K562 (cell line): ENCODE measurements at regions not wholly inside any gene's neighbourhood (a gene's known extent, or its start where the extent isn't known, plus 50 kb on each side); places are given as distances from the start of the nearest gene placed in this dataset.

Source experiments
- ATAC-seq: fragments of 200-7000 bp; cut with Tn5 transposase; 3 replicates; pipeline ENCODE4 v1.9.1; 2020; ENCODE audit warnings: moderate library complexity
- BruUV-seq: library from RNA; stranded (reverse); fragments of 400-500 nt; replicated peaks from 2 replicates; lab custom pipeline; 2021; lab: Mats Ljungman, UMichigan
- CTCF ChIA-PET: fragments of 300-600 bp; formaldehyde crosslinking; extraction: SDS; loops from one replicate; lab custom pipeline; 2021; ENCODE audit warnings: low intra/inter-chr PET ratio; lab: Yijun Ruan, JAX
- POLR2A ChIA-PET: fragments of 300-600, 350-650 bp; sonication (Branson Sonifier 250); formaldehyde crosslinking; extraction: SDS; loops from one replicate; lab custom pipeline; 2021; ENCODE audit warnings: antibody characterized with exemption, inconsistent platforms; lab: Yijun Ruan, JAX
- DNase-seq, 4 experiments: peaks; one replicate each; pipeline versions ENCODE4 v3.0.0 to v3.0.0-alpha.2; 2011 to 2018; ENCODE audit warnings: low spot score in 3 of 4, mixed read lengths in 3 of 4; ENCODE audit errors: extremely low read depth in 1 of 4
- FAIRE-seq: peaks from 2 replicates; lab custom pipeline; 2011; peaks lifted over from hg19 to GRCh38; lab: Jason Lieb, UNC
- H2AFZ ChIP-seq: 2 replicates; pipeline ENCODE4 v1.6.0; 2011; ENCODE audit warnings: low read depth, low read length, control low read depth, inconsistent platforms
- H3K27ac ChIP-seq: fragments of 200-600 bp; 3 replicates; pipeline ENCODE4 v1.8.0; 2011; ENCODE audit warnings: low read depth, mild to moderate bottlenecking, control low read depth, inconsistent platforms, low read length, moderate library complexity, mixed read lengths; ENCODE audit errors: extremely low read depth
- H3K27me3 ChIP-seq, 2 experiments: fragments of 300-600 bp in 1 of 2; 2 replicates in 1 of 2; 3 replicates in 1 of 2; pipeline versions ENCODE4 v1.6.0 to v1.8.0; 2011; ENCODE audit warnings: inconsistent platforms in 2 of 2, low read length in 2 of 2, mild to moderate bottlenecking in 1 of 2, mixed read lengths in 1 of 2, moderate library complexity in 1 of 2; ENCODE audit not compliant: control insufficient read depth in 2 of 2, insufficient read depth in 2 of 2
- H3K36me3 ChIP-seq: fragments of 300-600 bp; 3 replicates; pipeline ENCODE4 v1.8.0; 2011; ENCODE audit warnings: mild to moderate bottlenecking, low read length, inconsistent platforms; ENCODE audit not compliant: control insufficient read depth, insufficient read depth
- H3K4me1 ChIP-seq, 2 experiments: fragments of 200-600 bp in 1 of 2; replicated peaks in 1 of 2; 2 replicates in 1 of 2; 3 replicates in 1 of 2; pipeline versions ENCODE4 v1.5.1 to v1.8.0; 2011; ENCODE audit warnings: inconsistent platforms in 2 of 2, low read length in 2 of 2, mild to moderate bottlenecking in 1 of 2, mixed read lengths in 1 of 2, moderate library complexity in 1 of 2; ENCODE audit not compliant: control insufficient read depth in 2 of 2, insufficient read depth in 2 of 2
- H3K4me2 ChIP-seq: 2 replicates; pipeline ENCODE4 v1.6.1; 2011; ENCODE audit warnings: low read length, control low read depth, inconsistent platforms, mixed read lengths; ENCODE audit not compliant: insufficient read depth
- H3K4me3 ChIP-seq: fragments of 200-600 bp; sonication (generic), shearing (Covaris generic); 2 replicates; pipeline ENCODE4 v1.5.1; 2016; ENCODE audit warnings: control low read depth, inconsistent platforms
- H3K79me2 ChIP-seq: fragments of 200-600 bp; 3 replicates; pipeline ENCODE4 v1.8.0; 2011; ENCODE audit warnings: low read length, inconsistent platforms; ENCODE audit not compliant: control insufficient read depth, insufficient read depth
- H3K9ac ChIP-seq, 2 experiments: 2 replicates each; pipeline versions ENCODE4 v1.6.0 to v1.6.1; 2011; ENCODE audit warnings: low read depth in 2 of 2, low read length in 2 of 2, control low read depth in 1 of 2, inconsistent platforms in 1 of 2, mild to moderate bottlenecking in 1 of 2, mixed read lengths in 1 of 2; ENCODE audit not compliant: insufficient read depth in 1 of 2
- H3K9me1 ChIP-seq: one replicate; pipeline ENCODE4 v1.6.0; 2011; ENCODE audit warnings: inconsistent platforms, mild to moderate bottlenecking, low read length, moderate library complexity; ENCODE audit not compliant: control insufficient read depth, insufficient read depth
- H3K9me3 ChIP-seq: replicated peaks from 2 replicates; pipeline ENCODE4 v1.5.1; 2011; ENCODE audit warnings: low read depth, low read length, inconsistent platforms; ENCODE audit not compliant: control insufficient read depth, insufficient read depth
- H4K20me1 ChIP-seq: replicated peaks from 2 replicates; pipeline ENCODE4 v1.6.1; 2011; ENCODE audit warnings: low read length, inconsistent platforms, mixed read lengths; ENCODE audit not compliant: control insufficient read depth, insufficient read depth
- ATF1 ChIP-seq, 2 experiments: fragments of 450-650 bp in 1 of 2; IDR thresholded peaks; 2 replicates each; pipeline ENCODE4 v1.6.1; 2016; ENCODE audit warnings: missing compliant biosample characterization in 1 of 2, missing genetic modification characterization in 1 of 2
- ERF ChIP-seq: fragments of 450-650 bp; formaldehyde crosslinking; IDR thresholded peaks from 2 replicates; pipeline ENCODE4 v1.4.0; 2020; ENCODE audit warnings: mild to moderate bottlenecking, mixed read lengths
- NR2C1 ChIP-seq, 2 experiments: fragments of 450-650 bp; IDR thresholded peaks; 2 replicates each; pipeline ENCODE4 v1.6.1; 2017; ENCODE audit warnings: mild to moderate bottlenecking in 2 of 2, antibody characterized with exemption in 1 of 2, inconsistent platforms in 1 of 2, missing compliant biosample characterization in 1 of 2, missing genetic modification characterization in 1 of 2
- RCOR1 ChIP-seq, 2 experiments: IDR thresholded peaks; 2 replicates each; pipeline ENCODE4 v1.6.1; 2012; ENCODE audit warnings: low read depth in 2 of 2, low read length in 2 of 2, borderline replicate concordance in 1 of 2, improper control_type of control experiment in 1 of 2
- RFX5 ChIP-seq: IDR thresholded peaks from 2 replicates; pipeline ENCODE4 v1.6.1; 2011; ENCODE audit warnings: low read depth, mild to moderate bottlenecking, improper control_type of control experiment, low read length
- SIN3B ChIP-seq: fragments of 450-650 bp; IDR thresholded peaks from 2 replicates; pipeline ENCODE4 v1.6.1; 2017; ENCODE audit warnings: low read depth, mild to moderate bottlenecking, moderate library complexity
- SNRNP70 ChIP-seq: fragments of 200-400 bp; formaldehyde crosslinking; optimal IDR thresholded peaks from 2 replicates; pipeline ENCODE3; 2017; ENCODE audit warnings: low read depth, low read length
- TAF9B ChIP-seq: fragments of 450-650 bp; IDR thresholded peaks from 2 replicates; pipeline ENCODE4 v1.6.1; 2018; ENCODE audit warnings: mild to moderate bottlenecking; ENCODE audit not compliant: partially characterized antibody
- ZNF143 ChIP-seq: sonication (generic); formaldehyde crosslinking; IDR thresholded peaks from 2 replicates; pipeline ENCODE4 v1.9.0; 2022; ENCODE audit warnings: mild to moderate bottlenecking, missing genetic modification reagents
- WGBS: fragments of 100-300 bp; shearing (Covaris generic); methylation state at CpG from one replicate; pipeline ENCODE4 v1.1.6; 2016; ENCODE audit warnings: low coverage, mixed read lengths; ENCODE audit not compliant: insufficient coverage; ENCODE audit errors: missing lambda C conversion rate; 5-methylcytosine and 5-hydroxymethylcytosine counted together
- in situ Hi-C: fragments of 300-500 bp; cut with MboI; formaldehyde crosslinking; loops from 4 replicates; pipeline ENCODE4 v1.15.0; 2018; ENCODE audit warnings: inconsistent platforms, mixed read lengths
- intact Hi-C: fragments of 100-400 bp; cut with micrococcal nuclease; formaldehyde crosslinking; loops from 2 replicates; pipeline ENCODE4 v1.14.2; 2022
- TF ChIP-seq, protein P1 (sequence below): fragments of 200-400 bp; formaldehyde crosslinking; IDR thresholded peaks from 2 replicates; pipeline ENCODE4 v1.6.1; 2017; ENCODE audit warnings: mild to moderate bottlenecking, low read depth, low read length, moderate library complexity
- TF ChIP-seq, protein P2 (sequence below): sonication (generic); formaldehyde crosslinking; IDR thresholded peaks from 2 replicates; pipeline ENCODE4 v1.8.1; 2023; ENCODE audit warnings: mild to moderate bottlenecking, missing genetic modification reagents, moderate library complexity
- TF ChIP-seq, protein P3 (sequence below): IDR thresholded peaks from 2 replicates; pipeline ENCODE4 v1.6.1; 2016; ENCODE audit warnings: missing genetic modification characterization, missing compliant biosample characterization

DNA sequence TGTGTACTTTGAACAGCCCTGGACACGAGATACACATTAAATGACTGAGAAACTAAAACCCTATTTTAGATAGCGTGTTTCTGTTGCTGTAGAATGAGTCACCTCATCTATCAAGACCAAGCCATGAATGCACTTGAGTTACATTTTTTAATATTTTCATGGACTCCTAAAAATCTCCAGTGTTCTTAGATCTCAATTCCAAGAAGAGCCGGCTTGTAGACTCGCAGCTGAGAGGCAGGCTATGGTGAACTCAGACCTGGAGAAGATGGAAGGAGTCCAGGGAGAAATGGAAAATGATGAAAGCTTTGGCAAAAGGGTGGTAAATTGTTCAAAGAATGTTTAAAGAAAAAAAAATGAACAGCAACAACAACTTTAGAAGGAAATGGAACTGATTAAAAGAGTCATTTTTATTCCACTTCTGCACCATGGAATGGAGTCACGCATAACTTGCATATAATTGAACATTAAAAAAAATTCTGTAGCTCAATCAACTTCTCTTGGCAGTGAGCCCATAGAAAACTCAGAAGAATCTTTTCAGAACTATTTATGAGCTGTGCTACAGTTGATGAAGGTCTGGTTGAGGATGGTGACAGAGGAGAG, 129.8 kb downstream of the MXRA5 start:
- POLR2A ChIA-PET = no interaction called here
- CTCF ChIA-PET = no interaction called here

DNA sequence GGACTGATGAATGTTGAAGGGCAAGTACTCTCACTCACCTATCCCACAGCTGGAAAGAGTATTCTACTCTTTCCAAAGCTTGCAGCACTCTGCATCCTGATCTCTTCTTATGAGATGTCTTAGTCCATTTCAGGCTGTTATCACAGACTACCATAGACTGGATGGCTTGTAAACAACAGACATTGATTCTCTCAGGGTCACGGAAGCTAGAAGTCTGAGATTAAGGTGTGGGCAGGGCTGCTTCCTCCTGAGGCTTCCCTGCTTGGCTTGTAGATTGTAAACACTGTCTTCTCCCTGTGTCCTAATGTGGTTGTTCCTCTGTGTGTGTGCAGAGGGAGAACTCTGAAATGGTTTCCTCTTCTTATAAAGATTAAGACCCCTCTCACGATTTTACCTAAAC, 131.2 kb downstream of the MXRA5 start:
- in situ Hi-C loops = no loop called here
- CTCF ChIA-PET = no interaction called here
- H3K4me2 ChIP-seq = no peak overlapping the region
- no peak overlapping the region for H3K4me3 ChIP-seq
- H3K79me2 ChIP-seq = no peaks in the 10 kb centered on the region
- H3K27me3 ChIP-seq = no peaks in the 10 kb centered on the region
- no peaks in the 10 kb centered on the region for H3K36me3 ChIP-seq
- H3K27ac ChIP-seq = no peak overlapping the region
- H3K9me3 ChIP-seq = no peaks in the 10 kb centered on the region
- 0% methylated on average over 2 of the region's 2 CpGs for whole genome bisulfite sequencing
- no peak for FAIRE-seq
- no peak overlapping the region for H2AFZ ChIP-seq
- no peak for ATAC-seq
- TF ChIP-seq SIN3B = no peak
- TF ChIP-seq ZNF143 (CRISPR knock-in tag) = no peak
- TF ChIP-seq RCOR1 (IDR thresholded peaks at IDR 0.05; ENCODE audit: borderline replicate concordance in 1 of 2, low read depth in 2 of 2, low read length in 2 of 2) = peak in 1 of 2 experiments; percentile 71; a peak in 2 of 4 replicates
- no peak for TF ChIP-seq ERF (CRISPR knock-in tag)
- TF ChIP-seq SNRNP70 = no peak
- TF ChIP-seq, protein P1, sequence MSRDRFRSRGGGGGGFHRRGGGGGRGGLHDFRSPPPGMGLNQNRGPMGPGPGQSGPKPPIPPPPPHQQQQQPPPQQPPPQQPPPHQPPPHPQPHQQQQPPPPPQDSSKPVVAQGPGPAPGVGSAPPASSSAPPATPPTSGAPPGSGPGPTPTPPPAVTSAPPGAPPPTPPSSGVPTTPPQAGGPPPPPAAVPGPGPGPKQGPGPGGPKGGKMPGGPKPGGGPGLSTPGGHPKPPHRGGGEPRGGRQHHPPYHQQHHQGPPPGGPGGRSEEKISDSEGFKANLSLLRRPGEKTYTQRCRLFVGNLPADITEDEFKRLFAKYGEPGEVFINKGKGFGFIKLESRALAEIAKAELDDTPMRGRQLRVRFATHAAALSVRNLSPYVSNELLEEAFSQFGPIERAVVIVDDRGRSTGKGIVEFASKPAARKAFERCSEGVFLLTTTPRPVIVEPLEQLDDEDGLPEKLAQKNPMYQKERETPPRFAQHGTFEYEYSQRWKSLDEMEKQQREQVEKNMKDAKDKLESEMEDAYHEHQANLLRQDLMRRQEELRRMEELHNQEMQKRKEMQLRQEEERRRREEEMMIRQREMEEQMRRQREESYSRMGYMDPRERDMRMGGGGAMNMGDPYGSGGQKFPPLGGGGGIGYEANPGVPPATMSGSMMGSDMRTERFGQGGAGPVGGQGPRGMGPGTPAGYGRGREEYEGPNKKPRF = no peak
- no peak for TF ChIP-seq ATF1 (CRISPR knock-in tag; IDR thresholded peaks at IDR 0.05)
- no peak for TF ChIP-seq ATF1 (tag; IDR thresholded peaks at IDR 0.05)
- TF ChIP-seq, protein P2, sequence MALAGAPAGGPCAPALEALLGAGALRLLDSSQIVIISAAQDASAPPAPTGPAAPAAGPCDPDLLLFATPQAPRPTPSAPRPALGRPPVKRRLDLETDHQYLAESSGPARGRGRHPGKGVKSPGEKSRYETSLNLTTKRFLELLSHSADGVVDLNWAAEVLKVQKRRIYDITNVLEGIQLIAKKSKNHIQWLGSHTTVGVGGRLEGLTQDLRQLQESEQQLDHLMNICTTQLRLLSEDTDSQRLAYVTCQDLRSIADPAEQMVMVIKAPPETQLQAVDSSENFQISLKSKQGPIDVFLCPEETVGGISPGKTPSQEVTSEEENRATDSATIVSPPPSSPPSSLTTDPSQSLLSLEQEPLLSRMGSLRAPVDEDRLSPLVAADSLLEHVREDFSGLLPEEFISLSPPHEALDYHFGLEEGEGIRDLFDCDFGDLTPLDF = no peak
- POLR2A ChIA-PET = no interaction called here
- no peak overlapping the region for H3K9ac ChIP-seq
- H3K9me1 ChIP-seq = no peaks in the 10 kb centered on the region
- no peak for DNase-seq
- intact Hi-C loops = no loop called here
- no TSS peak for BruUV-seq
- H3K4me1 ChIP-seq = no peaks in the 10 kb centered on the region
- no peaks in the 10 kb centered on the region for H4K20me1 ChIP-seq

More for the DNA sequence above, 129.8 kb downstream of the MXRA5 start:
- no peaks in the 10 kb centered on the region for H4K20me1 ChIP-seq
- no peak overlapping the region for H2AFZ ChIP-seq
- no peaks in the 10 kb centered on the region for H3K9me3 ChIP-seq
- intact Hi-C loops = no loop called here
- H3K9me1 ChIP-seq = no peaks in the 10 kb centered on the region
- BruUV-seq = no TSS peak
- no peak overlapping the region for H3K9ac ChIP-seq
- no peaks in the 10 kb centered on the region for H3K79me2 ChIP-seq
- FAIRE-seq = no peak
- ATAC-seq = no peak
- no peak for DNase-seq
- H3K36me3 ChIP-seq = no peaks in the 10 kb centered on the region
- 2% methylated on average over 5 of the region's 5 CpGs for WGBS
- H3K4me1 ChIP-seq = no peaks in the 10 kb centered on the region
- TF ChIP-seq NR2C1 (IDR thresholded peaks at IDR 0.05) = no peak
- no peak for TF ChIP-seq NR2C1 (tag; IDR thresholded peaks at IDR 0.05)
- no peak for TF ChIP-seq RFX5
- TF ChIP-seq, protein P3, sequence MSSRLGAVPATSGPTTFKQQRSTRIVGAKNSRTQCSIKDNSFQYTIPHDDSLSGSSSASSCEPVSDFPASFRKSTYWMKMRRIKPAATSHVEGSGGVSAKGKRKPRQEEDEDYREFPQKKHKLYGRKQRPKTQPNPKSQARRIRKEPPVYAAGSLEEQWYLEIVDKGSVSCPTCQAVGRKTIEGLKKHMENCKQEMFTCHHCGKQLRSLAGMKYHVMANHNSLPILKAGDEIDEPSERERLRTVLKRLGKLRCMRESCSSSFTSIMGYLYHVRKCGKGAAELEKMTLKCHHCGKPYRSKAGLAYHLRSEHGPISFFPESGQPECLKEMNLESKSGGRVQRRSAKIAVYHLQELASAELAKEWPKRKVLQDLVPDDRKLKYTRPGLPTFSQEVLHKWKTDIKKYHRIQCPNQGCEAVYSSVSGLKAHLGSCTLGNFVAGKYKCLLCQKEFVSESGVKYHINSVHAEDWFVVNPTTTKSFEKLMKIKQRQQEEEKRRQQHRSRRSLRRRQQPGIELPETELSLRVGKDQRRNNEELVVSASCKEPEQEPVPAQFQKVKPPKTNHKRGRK (tag) = no peak
- TF ChIP-seq TAF9B = no peak
- TF ChIP-seq, all 486 proteins: peak for 0
- Histone ChIP-seq H3K27ac (no peak overlapping the region), H3K4me3 (no peak overlapping the region), H3K27me3 (no peaks in the 10 kb centered on the region), H3K4me2 (no peak overlapping the region)
- in situ Hi-C loops = no loop called here
